Liver (tissue), 8 donors: ENCODE measurements at regions not wholly inside any gene's neighbourhood (a gene's known extent, or its start where the extent isn't known, plus 50 kb on each side); places are given as distances from the start of the nearest gene placed in this dataset.

Source experiments
- DNase-seq: peaks from one replicate; pipeline ENCODE4 v3.0.0-alpha.2; 2017; ENCODE audit warnings: low spot score
- H3K27ac ChIP-seq, 2 donors: one replicate each; pipeline ENCODE4 v1.7.0; 2013; ENCODE audit warnings: inconsistent platforms in 2 of 2, low read length in 2 of 2, control low read depth in 1 of 2, low read depth in 1 of 2, mild to moderate bottlenecking in 1 of 2
- H3K27me3 ChIP-seq, 4 donors: one replicate each; pipeline versions ENCODE4 v1.6.1 to v1.7.0; 2013; ENCODE audit warnings: low read length in 3 of 4, inconsistent platforms in 1 of 4, mild to moderate bottlenecking in 1 of 4, moderate library complexity in 1 of 4; ENCODE audit not compliant: control insufficient read depth in 4 of 4, insufficient read depth in 4 of 4
- H3K36me3 ChIP-seq, 4 donors: one replicate each; pipeline versions ENCODE4 v1.6.1 to v1.7.0; 2013; ENCODE audit warnings: low read length in 3 of 4, mild to moderate bottlenecking in 3 of 4, low read depth in 1 of 4, moderate library complexity in 1 of 4; ENCODE audit not compliant: control insufficient read depth in 4 of 4, insufficient read depth in 3 of 4
- H3K4me1 ChIP-seq, 4 donors: one replicate each; pipeline versions ENCODE4 v1.6.1 to v1.7.0; 2013; ENCODE audit warnings: low read length in 3 of 4, mild to moderate bottlenecking in 3 of 4, moderate library complexity in 1 of 4; ENCODE audit not compliant: control insufficient read depth in 4 of 4, insufficient read depth in 4 of 4
- H3K4me3 ChIP-seq, 3 donors: one replicate each; pipeline versions ENCODE4 v1.6.1 to v1.7.0; 2013; ENCODE audit warnings: low read length in 3 of 3, control low read depth in 1 of 3, low read depth in 1 of 3, mild to moderate bottlenecking in 1 of 3
- H3K9ac ChIP-seq, 2 donors: one replicate each; pipeline ENCODE4 v1.7.0; 2013; ENCODE audit warnings: low read length in 2 of 2, mild to moderate bottlenecking in 2 of 2, moderate library complexity in 2 of 2, control low read depth in 1 of 2, low read depth in 1 of 2
- H3K9me3 ChIP-seq, 4 donors: one replicate each; pipeline versions ENCODE4 v1.6.1 to v1.7.0; 2013; ENCODE audit warnings: low read length in 3 of 4; ENCODE audit not compliant: control insufficient read depth in 4 of 4
- EGR1 ChIP-seq, 2 donors: IDR thresholded peaks; 2 replicates each; pipeline ENCODE4 v1.6.1; 2016 to 2018; ENCODE audit warnings: antibody characterized with exemption in 2 of 2, low read depth in 2 of 2
- FOXA1 ChIP-seq: IDR thresholded peaks from 2 replicates; pipeline ENCODE4 v1.6.1; 2016; ENCODE audit warnings: antibody characterized with exemption
- FOXA2 ChIP-seq: IDR thresholded peaks from 2 replicates; pipeline ENCODE4 v1.6.1; 2016; ENCODE audit warnings: antibody characterized with exemption
- GABPA ChIP-seq, 2 donors: IDR thresholded peaks in 1 of 2; conservative IDR thresholded peaks in 1 of 2; 2 replicates each; pipeline ENCODE4 v1.6.1; 2016; ENCODE audit warnings: antibody characterized with exemption in 2 of 2, mild to moderate bottlenecking in 1 of 2, moderate library complexity in 1 of 2
- HNF4G ChIP-seq: IDR thresholded peaks from 2 replicates; pipeline ENCODE4 v1.6.1; 2016; ENCODE audit warnings: antibody characterized with exemption
- JUND ChIP-seq, 2 donors: IDR thresholded peaks; 2 replicates each; pipeline ENCODE4 v1.6.1; 2016; ENCODE audit warnings: antibody characterized with exemption in 2 of 2
- RXRA ChIP-seq, 2 donors: IDR thresholded peaks; 2 replicates each; pipeline ENCODE4 v1.6.1; 2017 to 2018; ENCODE audit warnings: antibody characterized with exemption in 2 of 2, mild to moderate bottlenecking in 1 of 2
- YY1 ChIP-seq: IDR thresholded peaks from 2 replicates; pipeline ENCODE4 v1.6.1; 2016; ENCODE audit warnings: antibody characterized with exemption, mild to moderate bottlenecking
- WGBS: extraction: QIAGEN DNeasy Blood & Tissue Kit; methylation state at CpG from one replicate; pipeline ENCODE4 v1.1.7; 2013; 5-methylcytosine and 5-hydroxymethylcytosine counted together
- TF ChIP-seq, protein P1 (sequence below): fragments of 150-350 bp; IDR thresholded peaks from 2 replicates; pipeline ENCODE4 v1.5.1; 2017; ENCODE audit warnings: improper control_type of control experiment, low read depth, low read length; ENCODE audit not compliant: missing input control
- TF ChIP-seq, protein P2 (sequence below): IDR thresholded peaks from 2 replicates; pipeline ENCODE4 v1.6.1; 2016; ENCODE audit warnings: antibody characterized with exemption
- TF ChIP-seq, protein P3 (sequence below): IDR thresholded peaks from 2 replicates; pipeline ENCODE4 v1.6.1; 2016; ENCODE audit warnings: antibody characterized with exemption, mild to moderate bottlenecking
- donor health status: healthy.
- donor health status: healthy.
- donor health status: healthy.
- donor health status: healthy.
- donor health status: healthy.

DNA sequence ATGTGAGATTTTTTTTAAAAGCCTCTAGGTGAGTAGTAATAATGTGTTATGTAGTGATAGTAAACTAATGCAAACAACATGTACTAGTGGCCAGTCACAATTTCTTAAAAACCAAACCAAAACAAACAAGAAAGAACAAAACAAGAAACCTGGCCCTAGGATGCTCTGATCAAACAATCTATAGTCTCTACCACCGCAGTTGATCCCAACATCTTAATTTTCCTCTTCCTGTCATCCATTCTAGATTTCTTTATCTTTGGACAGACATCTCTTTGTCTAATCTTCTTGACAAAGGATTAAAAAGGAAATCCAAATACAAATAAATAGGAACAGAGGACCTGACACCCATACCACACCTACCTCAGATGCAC lies 188.2 kb upstream of the ADAMTS5 start (continued):
- TF ChIP-seq, protein P1, sequence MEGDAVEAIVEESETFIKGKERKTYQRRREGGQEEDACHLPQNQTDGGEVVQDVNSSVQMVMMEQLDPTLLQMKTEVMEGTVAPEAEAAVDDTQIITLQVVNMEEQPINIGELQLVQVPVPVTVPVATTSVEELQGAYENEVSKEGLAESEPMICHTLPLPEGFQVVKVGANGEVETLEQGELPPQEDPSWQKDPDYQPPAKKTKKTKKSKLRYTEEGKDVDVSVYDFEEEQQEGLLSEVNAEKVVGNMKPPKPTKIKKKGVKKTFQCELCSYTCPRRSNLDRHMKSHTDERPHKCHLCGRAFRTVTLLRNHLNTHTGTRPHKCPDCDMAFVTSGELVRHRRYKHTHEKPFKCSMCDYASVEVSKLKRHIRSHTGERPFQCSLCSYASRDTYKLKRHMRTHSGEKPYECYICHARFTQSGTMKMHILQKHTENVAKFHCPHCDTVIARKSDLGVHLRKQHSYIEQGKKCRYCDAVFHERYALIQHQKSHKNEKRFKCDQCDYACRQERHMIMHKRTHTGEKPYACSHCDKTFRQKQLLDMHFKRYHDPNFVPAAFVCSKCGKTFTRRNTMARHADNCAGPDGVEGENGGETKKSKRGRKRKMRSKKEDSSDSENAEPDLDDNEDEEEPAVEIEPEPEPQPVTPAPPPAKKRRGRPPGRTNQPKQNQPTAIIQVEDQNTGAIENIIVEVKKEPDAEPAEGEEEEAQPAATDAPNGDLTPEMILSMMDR = no peak
- TF ChIP-seq GABPA (IDR thresholded peaks at IDR 0.05 in 1 of 2, conservative IDR thresholded peaks at IDR 0.05 in 1 of 2) (no peak), EGR1 (IDR thresholded peaks at IDR 0.05; ENCODE audit: low read depth in 2 of 2) (no peak), JUND (IDR thresholded peaks at IDR 0.05) (no peak), YY1 (no peak), HNF4G (no peak)
- TF ChIP-seq, protein P2, sequence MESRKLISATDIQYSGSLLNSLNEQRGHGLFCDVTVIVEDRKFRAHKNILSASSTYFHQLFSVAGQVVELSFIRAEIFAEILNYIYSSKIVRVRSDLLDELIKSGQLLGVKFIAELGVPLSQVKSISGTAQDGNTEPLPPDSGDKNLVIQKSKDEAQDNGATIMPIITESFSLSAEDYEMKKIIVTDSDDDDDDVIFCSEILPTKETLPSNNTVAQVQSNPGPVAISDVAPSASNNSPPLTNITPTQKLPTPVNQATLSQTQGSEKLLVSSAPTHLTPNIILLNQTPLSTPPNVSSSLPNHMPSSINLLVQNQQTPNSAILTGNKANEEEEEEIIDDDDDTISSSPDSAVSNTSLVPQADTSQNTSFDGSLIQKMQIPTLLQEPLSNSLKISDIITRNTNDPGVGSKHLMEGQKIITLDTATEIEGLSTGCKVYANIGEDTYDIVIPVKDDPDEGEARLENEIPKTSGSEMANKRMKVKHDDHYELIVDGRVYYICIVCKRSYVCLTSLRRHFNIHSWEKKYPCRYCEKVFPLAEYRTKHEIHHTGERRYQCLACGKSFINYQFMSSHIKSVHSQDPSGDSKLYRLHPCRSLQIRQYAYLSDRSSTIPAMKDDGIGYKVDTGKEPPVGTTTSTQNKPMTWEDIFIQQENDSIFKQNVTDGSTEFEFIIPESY = no peak

DNA sequence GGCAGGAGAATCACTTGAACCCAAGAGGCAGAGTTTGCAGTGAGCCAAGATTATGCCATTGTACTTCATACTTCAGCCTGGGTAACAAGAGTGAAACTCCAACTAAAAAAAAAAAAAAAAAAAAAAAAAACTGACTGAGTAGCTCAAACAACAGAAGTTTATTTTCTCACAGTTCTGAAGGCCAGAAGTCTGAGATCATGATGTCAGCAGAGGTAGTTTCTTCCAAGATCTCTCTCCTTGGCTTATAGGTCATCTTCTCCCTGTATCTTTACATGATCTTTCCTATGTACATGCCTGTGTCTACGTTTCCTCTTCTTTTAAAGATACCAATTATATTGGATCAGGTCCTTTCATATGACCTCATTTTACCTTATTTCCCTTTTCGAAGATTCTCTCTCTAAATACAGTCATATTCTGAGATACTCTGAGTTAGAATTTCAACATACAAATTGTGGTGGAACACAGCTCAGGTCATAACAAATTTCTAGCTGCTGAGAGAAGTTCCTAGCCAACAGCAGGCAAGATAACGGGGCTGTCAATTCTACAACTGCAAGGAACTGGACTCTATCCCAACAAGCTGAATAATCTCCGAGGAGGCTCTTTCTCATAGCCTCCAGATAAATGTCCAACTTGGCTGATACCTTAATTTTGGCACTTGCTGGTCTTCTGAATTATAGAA lies 187.7 kb upstream of the ADAMTS5 start:
- no peak overlapping the region for H3K9ac ChIP-seq
- no peaks in the 10 kb centered on the region for H3K36me3 ChIP-seq
- H3K27me3 ChIP-seq = peaks cover 0 to 4% (median 0%) of the 10 kb centered on the region in 4 donors
- WGBS = 62% methylated on average over 4 of the region's 4 CpGs
- no peak for DNase-seq
- H3K9me3 ChIP-seq = no peaks in the 10 kb centered on the region
- no peaks in the 10 kb centered on the region for H3K4me1 ChIP-seq
- H3K27ac ChIP-seq = no peak overlapping the region
- H3K4me3 ChIP-seq = no peak overlapping the region
- TF ChIP-seq RXRA (IDR thresholded peaks at IDR 0.05) (no peak), YY1 (no peak), FOXA2 (no peak), JUND (IDR thresholded peaks at IDR 0.05) (no peak), FOXA1 (no peak)
- TF ChIP-seq, protein P3, sequence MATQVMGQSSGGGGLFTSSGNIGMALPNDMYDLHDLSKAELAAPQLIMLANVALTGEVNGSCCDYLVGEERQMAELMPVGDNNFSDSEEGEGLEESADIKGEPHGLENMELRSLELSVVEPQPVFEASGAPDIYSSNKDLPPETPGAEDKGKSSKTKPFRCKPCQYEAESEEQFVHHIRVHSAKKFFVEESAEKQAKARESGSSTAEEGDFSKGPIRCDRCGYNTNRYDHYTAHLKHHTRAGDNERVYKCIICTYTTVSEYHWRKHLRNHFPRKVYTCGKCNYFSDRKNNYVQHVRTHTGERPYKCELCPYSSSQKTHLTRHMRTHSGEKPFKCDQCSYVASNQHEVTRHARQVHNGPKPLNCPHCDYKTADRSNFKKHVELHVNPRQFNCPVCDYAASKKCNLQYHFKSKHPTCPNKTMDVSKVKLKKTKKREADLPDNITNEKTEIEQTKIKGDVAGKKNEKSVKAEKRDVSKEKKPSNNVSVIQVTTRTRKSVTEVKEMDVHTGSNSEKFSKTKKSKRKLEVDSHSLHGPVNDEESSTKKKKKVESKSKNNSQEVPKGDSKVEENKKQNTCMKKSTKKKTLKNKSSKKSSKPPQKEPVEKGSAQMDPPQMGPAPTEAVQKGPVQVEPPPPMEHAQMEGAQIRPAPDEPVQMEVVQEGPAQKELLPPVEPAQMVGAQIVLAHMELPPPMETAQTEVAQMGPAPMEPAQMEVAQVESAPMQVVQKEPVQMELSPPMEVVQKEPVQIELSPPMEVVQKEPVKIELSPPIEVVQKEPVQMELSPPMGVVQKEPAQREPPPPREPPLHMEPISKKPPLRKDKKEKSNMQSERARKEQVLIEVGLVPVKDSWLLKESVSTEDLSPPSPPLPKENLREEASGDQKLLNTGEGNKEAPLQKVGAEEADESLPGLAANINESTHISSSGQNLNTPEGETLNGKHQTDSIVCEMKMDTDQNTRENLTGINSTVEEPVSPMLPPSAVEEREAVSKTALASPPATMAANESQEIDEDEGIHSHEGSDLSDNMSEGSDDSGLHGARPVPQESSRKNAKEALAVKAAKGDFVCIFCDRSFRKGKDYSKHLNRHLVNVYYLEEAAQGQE = no peak
- TF ChIP-seq, protein P1 = no peak
